Stimulated activated naive CD4-positive, alpha-beta T cell (primary cell): ENCODE measurements at regions not wholly inside any gene's neighbourhood (a gene's known extent, or its start where the extent isn't known, plus 50 kb on each side); places are given as distances from the start of the nearest gene placed in this dataset.
"Not testable (repeated sequence)": the region's sequence is repeated elsewhere in the genome, so short reads cannot be mapped to it uniquely, and the experiment has no call there.

Experiments used
- DNase-seq, 6 experiments: peaks; one replicate each; lab custom pipeline; 2025; lab: John Stamatoyannopoulos, UW

DNA sequence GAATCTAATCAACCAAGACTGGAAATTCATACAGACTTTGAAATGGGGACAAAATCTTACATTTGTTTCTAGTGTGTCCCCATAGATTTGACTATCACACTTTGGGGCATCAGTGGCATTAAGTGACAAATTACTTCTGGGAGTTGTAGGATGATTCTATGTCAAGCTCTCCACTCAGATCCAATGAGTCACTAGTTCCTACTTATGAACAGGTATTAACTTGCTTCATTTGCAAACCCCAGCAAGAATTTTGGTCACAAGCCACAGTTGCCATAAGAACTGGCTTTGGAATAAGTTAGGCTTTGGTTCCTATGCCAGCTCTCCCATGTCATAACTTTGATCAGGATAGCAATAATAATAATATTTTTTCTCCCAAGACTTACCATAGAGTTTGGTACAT is 77.6 kb upstream of the PTPRK start:
- no peak for DNase-seq

DNA sequence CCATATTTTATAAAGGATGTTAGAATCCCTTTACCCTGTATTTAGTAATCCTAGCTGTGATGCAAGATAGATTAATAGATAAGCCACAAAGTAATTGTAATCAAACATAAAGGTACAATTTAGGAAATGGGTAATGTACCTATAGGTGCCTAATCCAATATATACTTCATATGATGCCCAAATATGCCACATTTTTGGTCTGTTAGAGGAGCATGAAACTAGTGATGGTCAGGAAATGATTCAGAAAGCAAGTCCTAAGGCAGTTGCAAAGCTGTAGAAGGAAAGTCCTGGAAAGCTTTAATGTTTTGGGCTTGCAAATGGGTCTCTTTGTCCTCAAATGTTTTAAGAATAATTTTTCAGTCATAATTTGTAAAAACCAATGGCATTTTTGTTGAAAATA is 76.6 kb upstream of the PTPRK start:
- no peak for DNase-seq

DNA sequence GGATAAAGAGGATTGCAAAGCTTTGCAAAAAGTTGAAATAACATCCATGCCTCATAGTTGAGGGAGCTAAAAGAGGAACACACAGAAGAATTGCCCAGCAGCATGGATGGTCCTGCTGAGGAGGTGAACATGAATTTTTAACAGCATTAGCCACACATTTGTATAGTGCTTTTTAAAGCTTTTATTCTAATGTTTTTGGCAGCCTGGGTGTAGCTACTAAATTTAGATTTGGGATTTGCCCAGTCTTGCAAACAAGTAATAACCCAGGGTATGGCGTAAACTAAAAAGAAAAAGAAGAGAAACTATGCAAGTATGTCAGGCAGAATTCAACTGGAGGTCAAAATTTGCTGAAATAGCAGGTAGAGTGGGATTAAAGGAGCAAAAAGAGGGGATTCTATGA is 75.1 kb upstream of the PTPRK start:
- no peak for DNase-seq

DNA sequence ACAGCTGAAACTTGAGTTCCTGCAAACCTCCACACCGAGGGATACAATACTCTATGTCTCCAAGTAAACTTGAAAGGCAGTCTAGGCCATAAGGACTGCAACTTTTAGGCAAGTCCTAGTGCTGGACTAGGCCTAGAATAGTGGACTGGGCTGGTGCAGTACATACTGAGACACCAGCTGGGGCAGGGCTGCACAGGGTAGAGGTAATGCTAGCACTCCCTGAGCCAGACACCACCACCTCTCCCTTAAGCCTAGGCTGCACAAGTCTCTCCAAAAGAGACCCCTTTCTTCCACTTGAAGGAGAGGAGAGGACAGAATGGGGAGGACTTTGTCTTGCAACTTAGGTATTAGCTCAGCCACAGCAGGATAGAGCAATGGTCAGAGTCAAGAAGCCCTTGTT is 65.7 kb upstream of the PTPRK start:
- DNase-seq: no peak

DNA sequence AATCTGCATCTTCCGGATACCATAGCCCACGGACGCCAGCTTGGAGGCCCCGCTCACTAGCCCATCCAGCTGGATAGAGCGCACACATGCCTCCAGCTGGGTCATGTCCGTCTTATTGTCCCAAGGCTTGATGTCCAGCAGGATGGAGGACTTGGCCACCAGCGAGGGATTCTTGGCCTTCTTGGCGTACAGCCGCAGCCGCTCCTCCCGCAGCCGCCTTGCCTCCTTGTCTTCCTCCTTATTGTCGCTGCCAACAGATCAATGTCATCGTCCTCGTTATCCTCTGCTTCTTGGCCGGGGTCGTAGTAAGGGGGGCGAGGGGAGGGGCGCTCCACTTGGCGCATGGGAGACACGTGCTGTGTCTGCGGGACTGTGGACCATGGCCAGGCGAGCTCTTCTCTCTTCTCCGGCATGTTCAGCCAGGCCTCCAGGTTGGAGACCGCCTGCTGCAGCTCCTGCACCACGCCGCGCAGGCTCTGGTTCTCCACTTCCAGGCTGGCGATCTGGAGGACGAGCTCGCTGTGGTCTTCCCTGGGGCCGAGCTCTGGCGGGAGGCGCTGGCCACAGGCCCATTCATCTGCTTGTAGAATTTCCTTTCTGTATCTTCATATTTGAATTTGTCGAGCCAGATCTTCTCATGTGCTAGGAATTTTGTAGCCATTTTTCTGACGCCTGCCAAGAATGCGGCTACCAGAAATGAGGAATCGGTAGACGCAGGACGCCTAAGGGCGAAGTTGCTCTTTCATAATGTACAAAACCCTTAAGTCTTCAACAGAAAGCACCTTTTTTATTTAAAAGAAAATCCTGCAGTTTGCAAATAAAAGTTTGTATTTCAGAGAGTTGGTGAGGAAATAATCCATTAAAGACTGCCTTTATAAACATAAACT is 60.1 kb upstream of the PTPRK start:
- no peak for DNase-seq

DNA sequence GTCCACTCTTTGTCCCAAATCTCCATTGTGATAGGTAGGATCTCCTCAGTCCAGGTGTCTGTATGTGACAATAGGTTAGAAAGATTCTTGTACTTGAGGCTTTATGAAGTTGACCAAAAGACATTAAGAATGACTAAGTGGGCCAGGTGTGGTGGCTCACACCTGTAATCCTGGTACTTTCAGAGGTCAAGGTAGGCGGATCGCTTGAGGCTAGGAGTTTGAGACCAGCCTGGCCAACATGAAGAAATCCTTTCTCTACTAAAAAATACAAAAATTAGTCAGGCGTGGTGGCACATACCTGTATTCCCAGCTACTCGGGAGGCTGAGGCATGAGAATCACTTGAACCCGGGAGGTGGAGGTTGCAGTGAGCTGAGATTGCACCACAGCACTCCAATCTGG is 54.9 kb upstream of the PTPRK start:
- DNase-seq: not testable (repeated sequence)

DNA sequence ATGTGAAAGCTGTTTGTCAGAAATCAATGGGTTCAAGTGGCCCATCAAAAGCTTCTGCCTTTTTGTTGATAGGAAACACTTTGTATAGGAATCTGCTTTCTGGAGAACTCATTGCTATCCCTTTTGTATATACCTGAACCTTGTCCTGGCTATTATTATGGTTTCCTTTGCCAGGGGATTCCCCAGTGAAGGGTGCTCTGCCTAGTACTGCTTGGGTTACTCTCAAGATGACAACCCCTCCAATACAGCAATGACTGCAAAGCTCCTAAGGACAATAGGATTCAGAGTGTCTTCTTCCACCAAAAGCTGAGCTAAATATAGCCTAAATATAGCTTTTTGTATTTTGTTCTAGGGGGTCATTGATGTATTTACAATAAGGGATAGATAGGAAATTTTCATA is 54.0 kb upstream of the PTPRK start:
- no peak for DNase-seq

DNA sequence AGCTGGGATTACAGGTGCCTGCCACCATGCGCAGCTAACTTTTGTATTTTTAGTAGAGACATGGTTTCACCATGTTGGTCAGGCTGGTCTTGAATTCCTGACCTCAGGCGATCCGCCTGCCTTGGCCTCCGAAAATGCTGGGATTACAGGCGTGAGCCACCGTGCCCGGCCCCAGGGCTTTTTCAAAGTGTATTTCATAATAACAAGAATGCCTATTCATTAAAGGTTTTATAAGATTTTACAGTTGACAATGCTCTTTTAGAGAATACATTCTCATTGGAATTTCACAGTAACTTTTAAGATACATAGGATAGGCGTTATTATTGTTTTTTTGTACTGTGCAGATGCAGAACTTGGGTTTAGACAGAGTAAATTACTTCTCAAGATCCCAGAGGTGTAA is 52.6 kb upstream of the PTPRK start:
- DNase-seq: no peak

DNA sequence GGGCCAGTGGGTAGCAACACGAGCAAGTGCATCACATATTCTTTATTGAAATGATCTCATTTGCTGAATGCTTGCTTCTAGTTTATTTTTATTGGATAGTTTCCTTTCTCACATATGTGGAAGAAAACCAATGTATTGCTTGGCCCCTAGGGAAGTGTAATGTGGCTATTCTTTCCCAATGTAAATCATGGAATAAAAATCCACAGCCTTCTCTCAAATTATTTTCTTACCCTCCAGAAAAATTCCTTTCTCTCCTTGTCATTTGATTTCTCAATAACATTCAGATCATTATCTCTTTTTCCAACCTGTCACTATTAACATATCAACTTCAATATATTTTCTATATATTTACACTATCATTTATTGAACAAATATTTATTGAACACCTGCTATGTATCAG is 51.9 kb upstream of the PTPRK start:
- no peak for DNase-seq

DNA sequence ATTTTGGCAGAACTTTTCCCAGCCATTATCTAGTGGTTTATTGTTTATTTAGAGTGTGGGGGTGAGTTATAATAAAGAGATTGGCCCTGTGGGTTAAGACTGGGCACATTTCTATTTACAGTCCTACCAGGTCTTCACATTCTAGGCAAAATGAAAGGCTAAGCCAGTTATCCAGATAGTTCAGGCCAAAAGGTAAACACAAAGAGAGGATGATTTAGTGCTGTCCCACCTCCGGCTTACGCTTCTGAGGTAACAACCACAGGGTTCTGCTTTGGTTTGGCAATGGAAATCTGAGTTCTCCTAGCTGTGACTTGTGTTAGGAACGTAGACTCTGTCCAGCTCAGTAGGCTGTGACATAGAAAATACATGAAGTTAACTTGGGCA is 50.3 kb upstream of the PTPRK start:
- DNase-seq: no peak

DNA sequence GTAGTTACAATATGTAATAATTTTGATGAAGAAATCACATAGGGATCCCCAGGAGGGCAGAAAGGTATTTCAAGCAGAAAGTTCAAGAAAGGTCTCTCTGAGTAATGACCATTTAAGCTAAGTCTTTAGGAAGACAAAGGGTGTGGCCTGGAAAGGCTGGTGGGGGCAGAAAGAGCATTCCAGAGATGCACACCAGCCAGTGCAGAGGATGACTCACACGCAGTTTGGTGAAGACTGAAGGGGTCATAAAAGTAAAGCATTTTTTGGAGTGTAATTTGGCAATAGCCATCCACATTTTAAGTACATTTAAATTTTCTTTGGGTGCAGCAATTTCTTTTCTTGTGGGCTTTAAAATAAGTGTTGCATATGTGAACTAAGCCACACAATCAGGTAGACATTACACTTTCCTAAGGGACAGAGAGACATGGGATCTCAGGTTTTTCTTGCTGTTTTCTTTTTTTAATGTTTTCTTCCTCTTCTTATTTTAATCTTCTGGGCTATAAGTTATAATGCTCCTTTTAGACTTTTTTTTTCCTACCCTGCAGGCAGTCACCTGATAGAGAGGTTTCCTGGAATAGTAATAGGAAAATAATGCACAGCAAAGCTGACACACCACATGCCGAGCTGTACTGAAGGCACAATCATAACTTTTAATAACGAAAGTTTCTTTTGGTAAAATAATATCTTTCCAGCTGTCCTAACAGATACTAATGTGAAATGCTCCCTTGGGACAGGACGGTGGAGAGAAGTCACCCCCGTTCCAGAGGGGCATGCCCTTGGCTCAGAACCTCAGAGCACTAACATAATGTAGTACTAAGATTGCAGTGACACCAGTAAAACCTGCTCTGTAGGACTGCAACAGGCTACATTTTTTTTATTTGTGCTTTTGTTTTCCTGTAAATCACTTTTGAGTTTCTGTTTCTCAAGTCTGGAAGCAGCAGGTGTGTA is 49.6 kb upstream of the PTPRK start:
- DNase-seq: no peak
